Endothelial cell of umbilical vein (primary cell): ENCODE measurements at regions not wholly inside any gene's neighbourhood (a gene's known extent, or its start where the extent isn't known, plus 50 kb on each side); places are given as distances from the start of the nearest gene placed in this dataset.
A peak's percentile ranks its signal among the peaks of the same experiment; 100 is the strongest.

Experiments used
- BruUV-seq: library from RNA; stranded (reverse); fragments of 400-500 nt; replicated peaks from 2 replicates; lab custom pipeline; 2021; lab: Mats Ljungman, UMichigan
- CTCF ChIA-PET: fragments of 300-600, 350-600 bp; sonication (Branson Sonifier 250); formaldehyde crosslinking; loops from one replicate; lab custom pipeline; 2021; ENCODE audit warnings: antibody characterized with exemption, inconsistent platforms; lab: Charles Lee
- POLR2A ChIA-PET: fragments of 300-600, 350-600 bp; sonication (Branson Sonifier 250); formaldehyde crosslinking; loops from one replicate; lab custom pipeline; 2021; ENCODE audit warnings: antibody characterized with exemption, inconsistent platforms; lab: Charles Lee
- DNase-seq: peaks from one replicate; pipeline ENCODE4 v3.0.0-alpha.2; 2011; ENCODE audit warnings: low read depth, low spot score
- FAIRE-seq: peaks from 2 replicates; lab custom pipeline; 2011; peaks lifted over from hg19 to GRCh38; lab: Jason Lieb, UNC
- H2AFZ ChIP-seq: 2 replicates; pipeline ENCODE4 v1.6.0; 2012; ENCODE audit warnings: low read depth, low read length, control low read depth, inconsistent platforms
- H3K27ac ChIP-seq: 2 replicates; pipeline ENCODE4 v1.5.1; 2011; ENCODE audit warnings: low read depth, mild to moderate bottlenecking, control low read depth, low read length, moderate library complexity; ENCODE audit not compliant: insufficient read depth
- H3K27me3 ChIP-seq, 2 experiments: 2 replicates each; pipeline versions ENCODE4 v1.6.0 to v1.6.1; 2011; ENCODE audit warnings: low read length in 2 of 2, mixed read lengths in 1 of 2; ENCODE audit not compliant: control insufficient read depth in 2 of 2, insufficient read depth in 2 of 2
- H3K36me3 ChIP-seq, 2 experiments: 2 replicates in 1 of 2; 3 replicates in 1 of 2; pipeline ENCODE4 v1.5.1; 2011; ENCODE audit warnings: low read length in 2 of 2, mild to moderate bottlenecking in 1 of 2, moderate library complexity in 1 of 2; ENCODE audit not compliant: control insufficient read depth in 2 of 2, insufficient read depth in 2 of 2; ENCODE audit errors: extremely low read depth in 1 of 2
- H3K4me1 ChIP-seq: 3 replicates; pipeline ENCODE4 v1.5.1; 2011; ENCODE audit warnings: mild to moderate bottlenecking, low read length; ENCODE audit not compliant: control insufficient read depth, insufficient read depth; ENCODE audit errors: extremely low read depth
- H3K4me2 ChIP-seq: 2 replicates; pipeline ENCODE4 v1.6.1; 2011; ENCODE audit warnings: low read length, control low read depth, mixed read lengths; ENCODE audit not compliant: insufficient read depth
- H3K4me3 ChIP-seq, 3 experiments: fragments of 200-600 bp in 1 of 3; sonication (generic), shearing (Covaris generic) in 1 of 3; replicated peaks in 1 of 3; 2 replicates each; pipeline ENCODE4 v1.5.1; 2011 to 2016; ENCODE audit warnings: control low read depth in 3 of 3, low read length in 3 of 3, mild to moderate bottlenecking in 2 of 3, inconsistent platforms in 1 of 3, low read depth in 1 of 3, moderate library complexity in 1 of 3; ENCODE audit not compliant: insufficient read depth in 1 of 3
- H3K79me2 ChIP-seq: 2 replicates; pipeline ENCODE4 v1.6.0; 2012; ENCODE audit warnings: low read length, inconsistent platforms; ENCODE audit not compliant: control insufficient read depth, insufficient read depth
- H3K9ac ChIP-seq: replicated peaks from 2 replicates; pipeline ENCODE3; 2011; ENCODE audit warnings: low read length, control low read depth; ENCODE audit not compliant: insufficient read depth; ENCODE audit errors: extremely low read depth
- H3K9me1 ChIP-seq: replicated peaks from 3 replicates; pipeline ENCODE4 v1.6.0; 2011; ENCODE audit warnings: mild to moderate bottlenecking, low read length; ENCODE audit not compliant: control insufficient read depth, insufficient read depth; ENCODE audit errors: extremely low read depth
- H3K9me3 ChIP-seq: replicated peaks from 2 replicates; pipeline ENCODE4 v1.5.1; 2012; ENCODE audit warnings: low read length, inconsistent platforms; ENCODE audit not compliant: control insufficient read depth, insufficient read depth
- H4K20me1 ChIP-seq: replicated peaks from 2 replicates; pipeline ENCODE3; 2011; ENCODE audit warnings: mild to moderate bottlenecking, low read length; ENCODE audit not compliant: control insufficient read depth, insufficient read depth; ENCODE audit errors: extremely low read depth
- EZH2 ChIP-seq: IDR thresholded peaks from 2 replicates; pipeline ENCODE4 v1.6.1; 2012; ENCODE audit warnings: borderline replicate concordance, low read depth, mild to moderate bottlenecking, moderate library complexity, low read length, inconsistent platforms; ENCODE audit not compliant: severe bottlenecking
- FOS ChIP-seq: IDR thresholded peaks from 2 replicates; pipeline ENCODE4 v1.6.1; 2011; ENCODE audit warnings: mild to moderate bottlenecking, low read length, moderate library complexity, borderline replicate concordance; ENCODE audit not compliant: insufficient read depth
- GATA2 ChIP-seq: IDR thresholded peaks from 2 replicates; pipeline ENCODE4 v1.7.0; 2011; ENCODE audit warnings: low read depth, mild to moderate bottlenecking, moderate library complexity, mixed read lengths, low read length; ENCODE audit not compliant: insufficient read length, insufficient read depth
- JUN ChIP-seq: IDR thresholded peaks from 2 replicates; pipeline ENCODE4 v1.6.1; 2011; ENCODE audit warnings: borderline replicate concordance, low read depth; ENCODE audit not compliant: insufficient read length, insufficient read depth
- MAX ChIP-seq: IDR thresholded peaks from 2 replicates; pipeline ENCODE4 v1.6.1; 2011; ENCODE audit not compliant: insufficient read depth, insufficient read length
- MYC ChIP-seq: IDR thresholded peaks from one replicate; pipeline ENCODE4 v1.6.1; 2011; ENCODE audit warnings: mild to moderate bottlenecking, low read depth, low read length
- POLR2A ChIP-seq: IDR thresholded peaks from 2 replicates; pipeline ENCODE4 v1.6.1; 2012; ENCODE audit warnings: low read depth, mild to moderate bottlenecking, control low read depth, low read length
- POLR2AphosphoS5 ChIP-seq: IDR thresholded peaks from 2 replicates; pipeline ENCODE4 v1.6.1; 2012; ENCODE audit warnings: low read depth, mild to moderate bottlenecking, control low read depth, low read length, moderate library complexity; ENCODE audit not compliant: insufficient read depth
- dilution Hi-C: fragments of 300-500 bp; cut with MboI; formaldehyde crosslinking; loops from one replicate; pipeline ENCODE4 v1.15.0; 2019; ENCODE audit warnings: low sequenced_read_pairs; ENCODE audit not compliant: extremely low pct_ligation_motif_present
- intact Hi-C: fragments of 100-400 bp; cut with micrococcal nuclease; formaldehyde crosslinking; loops from one replicate; pipeline ENCODE4 v1.10.0; 2022
- TF ChIP-seq, protein P1 (sequence below), 2 donors: IDR thresholded peaks; 1 replicate in 1 of 2; 2 replicates in 1 of 2; pipeline ENCODE4 v1.5.1; 2011; ENCODE audit warnings: low read length in 2 of 2, mild to moderate bottlenecking in 2 of 2, moderate library complexity in 2 of 2, control low read depth in 1 of 2, inconsistent platforms in 1 of 2, low read depth in 1 of 2; ENCODE audit not compliant: insufficient read depth in 1 of 2; ENCODE audit errors: extremely low read depth in 1 of 2

GRCh38 chr20:43842126-43843020 is 72.3 kb upstream of the TOX2 start:
- ChIA-PET CTCF (interaction anchor here (2.7 to 3.4 kb wide), 3 partner anchors 15 to 238 kb away, joined by 13 to 19 read pairs (median 13); no protein-coding TSS in a partner anchor), POLR2A (no interaction called here)
- Histone ChIP-seq H3K27ac (no peak overlapping the region), H3K4me3 (no peak overlapping the region), H3K27me3 (no peaks in the 10 kb centered on the region), H3K36me3 (no peaks in the 10 kb centered on the region), H2AFZ (no peak overlapping the region), H3K9me1 (no peaks in the 10 kb centered on the region), H4K20me1 (no peaks in the 10 kb centered on the region), H3K9me3 (no peaks in the 10 kb centered on the region), H3K79me2 (no peaks in the 10 kb centered on the region), H3K4me1 (peaks cover 28% of the 10 kb centered on the region), H3K9ac (no peak overlapping the region), H3K4me2 (no peak overlapping the region)
- intact Hi-C loops (loop anchor here (10.0 kb wide), 1 partner anchor 388 kb away; the partner anchor contains the start of gene SRSF6), dilution Hi-C loops (no loop called here)
- DNase-seq (no peak), FAIRE-seq (peak; percentile 43)
- BruUV-seq: no TSS peak
- no peak for TF ChIP-seq POLR2A
- TF ChIP-seq EZH2: no peak
- no peak for TF ChIP-seq FOS
- TF ChIP-seq POLR2AphosphoS5: no peak
- no peak for TF ChIP-seq JUN
- TF ChIP-seq MAX: no peak
- no peak for TF ChIP-seq MYC
- TF ChIP-seq, protein P1, sequence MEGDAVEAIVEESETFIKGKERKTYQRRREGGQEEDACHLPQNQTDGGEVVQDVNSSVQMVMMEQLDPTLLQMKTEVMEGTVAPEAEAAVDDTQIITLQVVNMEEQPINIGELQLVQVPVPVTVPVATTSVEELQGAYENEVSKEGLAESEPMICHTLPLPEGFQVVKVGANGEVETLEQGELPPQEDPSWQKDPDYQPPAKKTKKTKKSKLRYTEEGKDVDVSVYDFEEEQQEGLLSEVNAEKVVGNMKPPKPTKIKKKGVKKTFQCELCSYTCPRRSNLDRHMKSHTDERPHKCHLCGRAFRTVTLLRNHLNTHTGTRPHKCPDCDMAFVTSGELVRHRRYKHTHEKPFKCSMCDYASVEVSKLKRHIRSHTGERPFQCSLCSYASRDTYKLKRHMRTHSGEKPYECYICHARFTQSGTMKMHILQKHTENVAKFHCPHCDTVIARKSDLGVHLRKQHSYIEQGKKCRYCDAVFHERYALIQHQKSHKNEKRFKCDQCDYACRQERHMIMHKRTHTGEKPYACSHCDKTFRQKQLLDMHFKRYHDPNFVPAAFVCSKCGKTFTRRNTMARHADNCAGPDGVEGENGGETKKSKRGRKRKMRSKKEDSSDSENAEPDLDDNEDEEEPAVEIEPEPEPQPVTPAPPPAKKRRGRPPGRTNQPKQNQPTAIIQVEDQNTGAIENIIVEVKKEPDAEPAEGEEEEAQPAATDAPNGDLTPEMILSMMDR (IDR thresholded peaks at IDR 0.05; ENCODE audit: extremely low read depth in 1 of 2, insufficient read depth in 1 of 2, low read depth in 1 of 2, low read length in 2 of 2): no peak
- TF ChIP-seq GATA2: no peak
